GM19324 (cell line): ENCODE measurements at regions not wholly inside any gene's neighbourhood (a gene's known extent, or its start where the extent isn't known, plus 50 kb on each side); places are given as distances from the start of the nearest gene placed in this dataset.
"Not testable (repeated sequence)": the region's sequence is repeated elsewhere in the genome, so short reads cannot be mapped to it uniquely, and the experiment has no call there.

ENCODE experiments used
- ATAC-seq: cut with Tn5 transposase; IDR thresholded peaks from one replicate; pipeline ENCODE4 v1.9.1; 2021; ENCODE audit warnings: mild to moderate bottlenecking, moderate library complexity; ENCODE audit not compliant: unreplicated experiment, low FRiP score

DNA sequence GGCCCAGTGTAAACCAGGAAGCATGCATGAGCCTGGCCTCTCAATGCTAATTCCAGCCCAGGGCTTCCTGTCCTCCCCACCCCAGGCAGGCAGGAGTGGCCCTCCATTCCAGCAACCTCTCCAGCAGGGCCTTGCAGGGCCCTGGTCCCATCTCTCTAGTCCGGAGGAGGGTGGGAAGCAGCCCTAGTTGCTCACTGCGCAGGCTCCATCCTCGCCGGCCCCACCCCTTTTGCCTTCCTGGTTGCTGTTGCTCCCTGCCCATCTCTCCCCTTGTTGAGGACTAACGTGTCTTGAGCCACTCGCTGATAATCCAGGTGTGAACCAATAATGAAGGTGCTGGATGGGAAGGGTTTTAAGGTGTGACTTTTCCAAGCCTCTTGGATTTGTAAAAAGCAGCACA, 161.2 kb upstream of the BCOR start:
- ATAC-seq, result no peak

DNA sequence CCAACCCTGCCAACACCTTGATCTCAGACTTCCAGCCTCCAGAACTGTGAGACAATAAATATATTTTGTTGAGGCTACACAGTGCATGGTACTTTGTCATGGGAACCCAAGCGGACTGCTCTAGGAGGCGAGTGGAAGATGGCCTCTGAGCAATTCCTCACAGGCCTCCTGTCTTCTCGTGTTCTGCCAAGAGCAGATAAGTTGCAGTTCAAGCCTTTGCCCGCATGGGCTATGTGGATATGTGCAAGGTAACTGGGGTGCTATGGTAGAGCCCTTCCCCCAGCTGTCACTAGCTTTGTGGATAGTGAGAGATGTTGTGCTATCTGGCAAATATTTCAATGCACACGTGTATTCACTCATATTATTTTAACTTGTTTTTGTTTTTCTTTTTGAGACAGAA, 156.0 kb upstream of the BCOR start:
- no peak for ATAC-seq

DNA sequence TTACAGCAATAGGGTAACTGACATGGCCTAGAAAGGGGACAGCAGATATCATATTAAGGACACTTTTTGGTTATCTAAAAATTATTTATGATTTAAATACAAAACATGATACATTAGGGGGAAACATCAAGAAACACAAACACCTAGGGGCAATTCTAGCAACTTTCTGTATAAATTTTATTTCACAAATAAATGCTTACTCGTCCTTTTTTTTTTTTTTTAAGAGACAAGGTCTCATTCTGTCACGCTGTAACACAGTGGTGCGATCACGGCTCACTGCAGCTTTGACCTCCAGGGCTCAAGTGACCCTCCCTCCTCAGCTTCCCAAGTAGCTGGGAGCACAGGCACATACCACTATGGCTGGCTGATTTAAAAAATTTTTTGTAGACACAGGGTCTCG, 151.8 kb upstream of the BCOR start:
- no peak for ATAC-seq

DNA sequence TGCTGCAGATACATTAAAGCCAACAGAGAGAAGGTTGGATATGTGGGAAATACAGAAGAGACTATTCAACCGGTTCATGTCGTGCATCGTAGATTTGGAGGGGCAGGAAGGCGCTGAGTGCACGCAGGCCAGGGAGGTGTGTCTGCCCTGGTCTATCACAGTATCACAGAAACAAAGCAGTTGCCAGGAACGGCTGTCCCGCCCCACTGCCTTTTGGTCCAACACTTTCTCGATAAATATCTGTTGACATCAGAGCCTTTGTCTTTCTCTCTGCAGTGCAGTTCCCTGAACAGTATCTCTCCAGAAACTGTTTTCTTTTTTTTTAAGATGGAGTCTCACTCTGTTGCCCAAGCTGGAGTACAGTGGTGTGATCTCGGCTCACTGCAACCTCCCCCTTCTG, 151.1 kb upstream of the BCOR start:
- no peak for ATAC-seq

DNA sequence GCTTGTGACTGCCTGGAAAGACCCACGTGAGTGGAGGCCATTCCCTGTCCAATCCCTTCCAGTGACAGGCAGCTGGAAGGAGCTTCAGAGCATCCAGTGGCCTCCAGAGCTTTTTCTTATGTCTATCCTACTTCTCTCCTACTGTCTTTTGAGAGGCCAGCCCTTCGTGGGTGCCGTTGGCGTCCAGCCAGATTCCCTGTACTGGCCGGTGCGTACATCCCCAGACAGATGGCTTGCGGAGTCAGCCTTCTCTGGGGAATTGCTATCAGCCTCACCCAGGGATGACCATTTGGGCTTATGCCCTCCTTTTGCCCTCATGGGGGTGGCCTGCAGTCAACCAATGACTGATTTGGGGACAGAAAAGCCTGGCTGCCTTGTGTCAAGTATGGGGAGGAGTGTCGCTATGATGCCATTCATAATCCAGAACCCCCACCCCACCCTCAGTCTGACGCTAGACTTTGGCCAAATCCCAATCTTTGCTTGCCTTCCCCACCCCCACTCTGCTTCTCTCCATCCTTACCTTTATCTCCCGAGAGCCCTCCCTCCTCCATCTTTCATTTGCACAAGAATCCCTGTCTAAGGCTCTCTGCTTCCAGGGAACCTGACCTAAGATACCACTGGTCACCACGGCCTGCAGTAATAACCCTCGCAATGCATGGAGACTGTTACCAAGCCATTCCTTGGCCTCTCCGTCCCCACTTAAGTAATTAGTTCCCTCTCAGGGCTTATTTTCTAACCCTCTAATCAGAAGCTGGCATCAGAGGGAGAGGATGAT, 150.3 kb upstream of the BCOR start:
- ATAC-seq, result no peak

DNA sequence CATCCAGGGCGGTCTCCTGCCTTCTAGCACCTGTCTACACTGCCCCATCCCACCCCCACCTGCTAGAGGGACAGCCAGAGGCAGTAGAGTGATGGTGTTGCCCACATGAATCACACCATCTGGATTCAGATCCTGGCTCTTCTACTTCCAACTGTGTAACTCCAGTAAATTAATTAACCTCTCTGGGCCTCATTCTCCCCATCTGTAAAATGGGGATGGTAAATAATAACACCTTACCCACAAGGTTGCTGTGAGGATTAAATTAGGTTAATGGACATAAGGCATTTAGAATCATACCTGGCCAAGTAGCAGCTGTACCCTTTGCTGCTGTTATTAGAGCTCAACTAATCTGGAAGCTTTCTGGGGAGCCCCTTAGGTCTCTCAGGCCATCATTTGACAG, 149.6 kb upstream of the BCOR start:
- ATAC-seq, result no peak

DNA sequence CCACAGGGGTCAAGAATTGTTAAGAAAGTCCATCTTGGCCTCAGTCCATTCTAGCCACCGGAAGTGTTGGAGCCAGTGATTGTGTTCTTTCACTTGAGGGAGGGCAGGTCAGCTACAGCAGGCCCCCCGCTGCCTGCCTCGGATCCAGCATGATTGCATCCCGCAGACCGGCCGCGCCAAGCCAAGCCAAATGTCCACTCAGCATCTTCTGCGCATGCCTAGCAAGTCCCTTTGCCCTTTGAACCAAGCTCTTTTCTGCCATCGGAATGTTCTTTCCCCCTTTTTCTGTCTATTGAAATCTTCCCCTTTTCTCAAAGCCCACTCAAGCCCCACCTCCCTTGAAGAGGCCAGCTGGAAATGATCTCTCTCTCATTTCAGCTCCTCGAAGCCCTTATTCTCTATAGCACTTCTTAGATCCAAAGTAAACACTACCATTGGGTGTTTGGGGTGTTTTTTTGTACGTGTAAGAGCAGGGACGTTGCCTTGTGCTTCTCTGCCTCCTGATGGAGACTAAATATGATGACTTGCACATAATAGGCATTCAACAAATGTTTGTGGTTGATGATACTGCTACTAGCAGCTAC, 147.8 kb upstream of the BCOR start:
- no peak for ATAC-seq

DNA sequence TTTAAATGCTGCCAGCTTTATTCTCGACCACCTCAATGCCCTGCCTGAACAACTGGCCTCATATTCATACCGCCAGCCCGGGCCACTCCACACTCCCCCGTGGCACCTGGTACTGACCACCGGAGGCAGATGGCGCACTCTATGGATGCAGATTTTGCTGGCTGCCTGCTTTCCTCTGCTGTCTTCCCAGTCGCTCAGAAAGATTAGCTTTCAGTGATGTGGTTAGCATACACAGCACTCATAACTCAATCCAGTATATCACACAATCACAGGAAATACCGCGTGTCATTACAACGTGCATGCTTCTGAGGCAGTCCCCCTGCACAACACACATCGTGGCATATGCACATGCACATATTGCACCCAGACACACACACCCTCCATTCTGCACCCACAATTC, 147.2 kb upstream of the BCOR start:
- ATAC-seq, result no peak

DNA sequence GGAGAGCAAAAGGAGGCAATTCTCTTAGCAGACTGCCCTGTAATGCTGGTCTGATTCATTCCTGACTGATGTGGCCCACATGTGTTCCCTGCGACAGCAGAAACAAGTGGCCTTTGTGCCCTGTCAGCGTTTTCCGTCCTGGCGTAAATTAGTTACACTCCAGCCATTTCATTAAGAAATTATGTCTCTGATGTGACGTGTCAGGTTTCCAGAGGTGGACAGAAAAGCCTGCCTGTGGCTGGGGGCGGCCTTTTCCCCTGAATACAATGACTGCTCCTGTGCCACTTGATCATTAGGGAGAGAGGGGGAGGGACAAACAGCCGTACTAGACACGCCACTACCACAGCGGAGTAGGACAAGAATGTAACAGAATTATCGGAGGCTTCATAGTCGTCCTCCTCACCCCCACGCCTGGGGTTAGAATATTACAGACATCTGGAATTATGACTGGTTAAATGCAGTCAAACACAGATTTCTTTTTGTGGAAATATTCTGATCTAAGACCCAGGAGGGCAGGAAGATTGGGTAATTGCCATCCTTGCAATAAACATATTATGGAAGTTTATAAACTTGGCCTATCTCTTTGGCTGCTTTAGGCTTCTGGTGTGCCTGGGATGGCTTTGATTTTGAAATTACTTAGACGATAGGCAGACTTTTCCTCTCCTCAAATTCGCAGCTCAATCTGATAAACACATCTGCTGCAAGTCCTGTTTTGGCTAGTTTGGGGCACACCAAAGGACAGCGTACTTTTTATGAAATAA, 146.2 kb upstream of the BCOR start:
- ATAC-seq, result no peak

DNA sequence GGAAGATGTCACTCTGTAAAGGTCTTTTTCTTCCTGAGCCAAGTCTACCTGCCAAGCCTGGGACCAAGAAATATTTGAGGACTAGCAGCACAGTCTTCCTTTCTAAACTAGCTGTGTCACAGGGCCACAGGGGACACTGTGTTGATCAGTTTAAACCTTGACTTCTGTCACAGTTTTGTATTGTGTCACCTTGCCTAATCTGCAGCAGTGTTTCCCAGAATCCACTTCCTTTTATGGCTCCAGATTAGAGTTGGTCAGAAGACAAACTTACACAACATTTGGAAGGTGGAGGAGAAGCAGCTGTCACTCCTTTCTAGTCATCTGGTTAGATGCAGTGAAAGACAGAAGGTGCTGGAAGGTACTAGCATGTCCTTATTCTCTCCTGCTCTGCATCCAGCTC, 143.1 kb upstream of the BCOR start:
- no peak for ATAC-seq

DNA sequence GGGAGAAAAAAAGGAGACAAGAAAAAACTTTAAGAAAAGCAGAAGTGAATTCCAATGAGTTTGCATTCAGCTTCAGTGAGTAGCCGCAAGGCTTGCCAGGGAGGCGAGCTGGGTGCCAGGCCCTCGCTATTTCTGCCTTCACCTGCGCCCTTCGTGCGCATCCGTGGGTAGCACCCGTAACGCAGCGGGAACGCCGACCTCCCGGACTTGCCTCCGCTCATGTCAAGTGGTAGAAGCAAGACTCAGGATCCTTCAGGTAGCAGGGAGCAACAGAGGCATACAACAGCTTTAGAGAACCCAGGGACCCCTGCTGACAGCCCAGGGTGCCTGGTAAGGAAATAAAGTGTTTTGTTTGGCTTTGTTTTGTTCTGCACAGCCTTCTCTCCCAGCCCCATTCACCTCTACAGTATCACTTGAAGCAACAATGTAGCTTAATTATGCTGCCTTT, 140.0 kb upstream of the BCOR start:
- no peak for ATAC-seq

DNA sequence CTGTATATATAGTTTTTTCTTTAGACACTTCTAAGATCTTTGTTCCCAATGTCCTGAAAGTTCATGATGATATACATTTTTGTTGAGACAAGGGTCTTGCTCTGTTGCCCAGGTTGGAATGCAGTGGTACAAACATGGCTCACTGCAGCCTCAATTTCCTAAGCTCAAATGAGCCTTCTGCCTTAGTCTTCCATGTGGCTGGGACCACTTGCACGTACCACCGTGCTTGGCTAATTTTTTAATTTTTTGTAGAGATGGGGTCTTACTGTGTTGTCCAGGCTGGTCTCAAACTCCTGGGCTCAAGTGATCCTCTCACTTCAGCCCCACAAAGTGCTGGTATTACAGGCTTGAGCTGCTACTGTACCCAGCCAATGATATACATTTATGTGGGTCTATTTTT, 132.9 kb upstream of the BCOR start:
- no peak for ATAC-seq

DNA sequence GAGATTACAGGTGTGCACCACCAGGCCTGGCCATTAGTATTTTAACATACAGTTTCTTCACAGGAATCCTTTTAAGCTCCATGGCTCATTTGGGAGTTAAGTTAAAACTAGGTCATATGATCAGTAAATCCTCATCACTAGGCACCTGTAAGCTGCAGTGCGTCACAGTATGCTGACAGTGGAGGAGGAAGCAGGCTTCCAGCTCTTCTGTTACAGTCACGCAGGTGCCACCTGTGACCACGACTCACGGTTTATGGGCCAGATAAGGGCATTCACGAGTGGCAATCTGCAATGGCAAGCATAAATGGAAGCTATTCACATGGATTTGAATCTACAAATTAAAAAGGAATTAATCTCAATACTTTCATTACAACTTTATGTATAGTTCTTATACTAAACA, 129.4 kb upstream of the BCOR start:
- no peak for ATAC-seq

DNA sequence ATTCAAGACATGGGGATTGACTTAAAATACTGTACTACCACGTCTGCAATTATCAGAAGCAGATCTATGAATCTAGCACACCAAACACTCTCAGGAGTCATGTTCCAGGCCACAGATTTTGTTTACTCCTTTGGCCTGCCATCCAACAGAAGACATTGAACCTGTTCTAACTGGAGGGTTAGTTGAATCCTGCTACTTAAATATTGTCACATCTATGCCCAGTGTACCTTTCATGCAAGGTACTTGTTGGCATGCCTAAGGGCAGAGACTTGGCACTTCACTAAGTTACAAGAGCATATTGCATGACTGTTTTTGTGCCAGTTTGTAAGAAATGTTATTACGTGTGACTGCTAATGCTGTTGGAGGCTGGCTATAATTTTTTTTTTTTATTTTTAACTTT, 126.9 kb upstream of the BCOR start:
- no peak for ATAC-seq

DNA sequence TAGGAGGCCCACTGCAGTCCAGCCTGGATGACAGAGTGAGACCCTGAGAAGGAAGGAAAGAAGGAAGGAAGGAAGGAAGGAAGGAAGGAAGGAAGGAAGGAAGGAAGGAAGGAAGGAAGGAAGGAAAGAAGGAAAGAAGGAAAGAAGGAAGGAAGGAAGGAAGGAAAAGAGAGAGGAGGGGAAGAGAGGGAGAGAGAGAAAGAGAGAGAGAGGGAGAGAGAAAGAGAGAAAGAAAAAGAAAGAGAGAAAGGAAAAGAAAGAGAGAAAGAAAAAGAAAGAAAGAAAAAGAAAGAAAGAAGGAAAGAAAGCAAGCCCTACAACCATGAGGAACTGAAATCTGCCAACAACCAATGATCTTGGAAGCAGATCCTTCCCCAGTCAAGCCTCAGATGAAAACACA, 124.9 kb upstream of the BCOR start:
- ATAC-seq, result not testable (repeated sequence)

DNA sequence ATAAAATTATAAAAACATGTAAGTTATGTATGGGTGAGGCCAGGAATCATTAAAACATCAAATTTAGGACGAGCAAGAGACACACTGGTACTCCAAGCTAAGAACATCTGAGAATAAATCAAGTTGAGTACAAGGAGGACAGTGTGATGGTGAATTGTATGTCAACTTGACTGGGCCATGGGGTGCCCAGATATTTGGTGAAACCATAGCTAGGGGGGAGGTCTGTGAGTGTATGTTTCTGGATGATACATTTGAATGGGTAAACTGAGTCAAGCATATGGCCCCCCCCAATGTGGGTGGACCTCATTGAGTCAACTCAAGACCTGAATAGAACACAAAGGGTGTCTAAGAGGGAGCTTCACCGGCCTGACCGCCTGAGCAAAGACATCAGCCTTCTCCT, 115.3 kb upstream of the BCOR start:
- no peak for ATAC-seq

DNA sequence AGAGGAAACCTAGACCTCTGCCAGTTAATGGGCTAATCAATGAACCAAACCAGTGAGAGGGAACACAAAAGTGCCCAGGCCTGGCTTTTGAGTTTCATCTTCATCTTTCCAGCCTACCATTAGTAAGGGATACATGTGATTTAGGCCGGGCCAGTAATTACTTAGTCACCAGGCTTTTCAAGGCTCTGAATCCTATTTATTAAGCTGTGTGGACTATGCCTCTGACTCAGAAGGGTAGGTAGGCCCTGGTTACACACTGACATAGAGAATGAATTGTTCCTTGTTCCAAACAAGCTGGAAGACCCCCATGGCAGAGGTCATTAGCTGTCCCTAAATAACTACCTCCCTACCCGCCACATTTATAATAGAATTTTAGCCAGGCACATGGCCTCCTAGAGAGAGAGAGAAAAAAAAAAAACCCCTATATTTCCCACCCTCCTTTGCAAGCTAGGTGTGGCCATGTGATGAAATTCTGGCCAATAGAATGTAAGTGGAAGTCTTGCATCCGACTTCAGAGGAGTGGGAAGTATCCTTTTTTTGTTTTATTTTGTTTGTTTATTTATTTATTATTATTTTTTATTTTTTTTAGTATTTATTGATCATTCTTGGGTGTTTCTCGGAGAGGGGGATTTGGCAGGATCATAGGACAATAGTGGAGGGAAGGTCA, 112.3 kb upstream of the BCOR start:
- ATAC-seq, result no peak

DNA sequence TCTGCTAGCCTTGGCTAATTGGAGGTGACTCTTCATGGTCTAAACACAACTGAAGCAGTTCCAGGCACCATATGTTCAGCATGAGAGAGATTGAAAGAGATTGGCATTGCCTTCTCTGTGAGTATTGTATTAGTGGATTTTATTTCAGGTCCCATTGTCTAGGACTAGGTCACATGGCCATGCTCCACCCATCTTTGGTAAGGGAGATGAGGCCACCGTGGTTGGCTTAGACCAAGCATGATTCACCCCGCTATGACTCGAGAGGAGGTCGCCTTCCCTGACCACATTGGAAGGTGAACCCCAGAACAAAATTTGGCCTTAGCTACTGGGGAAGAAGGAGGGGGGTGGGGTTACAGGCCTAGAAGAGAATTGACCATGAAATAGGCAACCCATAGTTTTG, 109.9 kb upstream of the BCOR start:
- ATAC-seq, result no peak

DNA sequence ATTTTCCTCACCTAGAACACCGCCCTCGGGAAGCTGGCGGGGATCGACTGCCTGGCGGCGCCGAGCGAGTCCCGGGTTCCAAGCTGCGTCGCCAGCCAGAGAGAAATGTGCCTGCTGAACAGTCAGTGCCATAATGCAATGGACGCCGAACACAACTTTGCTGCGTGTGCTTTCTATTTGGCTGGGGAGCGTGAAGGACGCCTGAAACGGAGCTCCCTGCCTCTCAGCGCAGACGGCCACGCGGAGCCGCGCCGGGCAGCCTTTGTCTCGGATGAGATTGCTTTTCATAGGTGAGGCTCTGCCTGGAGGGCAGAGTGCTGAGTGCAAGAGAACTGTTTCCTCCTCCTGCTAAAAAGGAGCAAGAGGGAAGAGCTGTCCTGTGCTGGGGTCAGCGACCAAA, 107.7 kb upstream of the BCOR start:
- ATAC-seq, result no peak

DNA sequence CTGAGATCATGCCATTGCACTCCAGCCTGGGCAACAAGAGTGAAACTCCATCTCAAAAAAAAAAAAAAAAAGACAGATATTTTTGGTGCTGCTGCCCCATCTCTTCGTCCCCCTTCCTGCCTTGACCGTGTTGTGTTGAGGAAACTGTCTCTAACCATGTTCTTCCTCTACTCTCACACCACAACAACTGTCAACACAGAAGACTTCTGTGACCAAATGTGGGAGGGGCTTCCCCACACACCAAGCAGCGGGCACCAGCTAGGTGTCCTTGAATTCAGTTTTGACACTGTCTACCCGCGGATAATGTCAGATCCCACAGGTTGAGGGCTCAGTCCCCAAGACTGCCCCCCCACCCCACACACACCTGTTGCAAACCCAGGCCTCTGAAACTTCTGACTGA, 104.7 kb upstream of the BCOR start:
- ATAC-seq, result no peak

DNA sequence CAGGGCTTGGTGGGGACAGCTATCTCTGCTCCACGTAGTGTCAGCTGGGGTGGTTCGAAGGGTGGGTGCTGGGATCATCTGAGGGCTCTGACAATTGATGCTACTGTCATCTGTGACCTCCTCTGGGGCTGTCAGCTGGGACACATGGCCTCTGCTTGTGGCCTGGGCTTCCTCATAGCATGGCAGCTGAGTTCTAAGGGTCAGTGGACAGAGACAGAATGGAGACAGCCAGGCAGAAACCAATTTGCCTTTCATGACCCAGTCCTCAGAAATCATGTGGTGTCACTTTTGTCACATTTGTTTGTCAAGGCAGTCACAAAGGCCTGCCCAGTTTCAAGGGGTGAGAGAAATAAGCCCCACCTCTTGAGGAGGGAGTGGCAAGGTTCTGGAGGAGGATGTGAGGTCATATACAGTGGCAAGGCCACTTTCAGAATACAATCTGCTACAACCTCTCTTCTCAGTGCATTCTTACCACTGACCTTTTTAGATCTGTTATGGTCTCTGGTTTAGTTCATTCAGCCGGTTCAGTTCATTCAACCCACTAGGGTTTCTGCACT, 103.6 kb upstream of the BCOR start:
- ATAC-seq, result peak; percentile 69
